Esophagus squamous epithelium (tissue), 4 donors: ENCODE measurements at regions not wholly inside any gene's neighbourhood (a gene's known extent, or its start where the extent isn't known, plus 50 kb on each side); places are given as distances from the start of the nearest gene placed in this dataset.

Experiments
- CTCF ChIP-seq, 6 experiments: fragments of 450-650 bp in 4 of 6; fragments of 200-600 bp in 2 of 6; sonication (generic) in 2 of 6; IDR thresholded peaks; one replicate each; pipeline ENCODE4 v1.5.1; 2016 to 2019; ENCODE audit warnings: antibody characterized with exemption in 6 of 6, mild to moderate bottlenecking in 4 of 6, moderate library complexity in 4 of 6
- POLR2A ChIP-seq, 4 donors: fragments of 450-650 bp; IDR thresholded peaks; one replicate each; pipeline ENCODE4 v1.6.1; 2017; ENCODE audit warnings: antibody characterized with exemption in 4 of 4, mild to moderate bottlenecking in 4 of 4, moderate library complexity in 3 of 4

- TF ChIP-seq CTCF (IDR thresholded peaks at IDR 0.05) (no peak), POLR2A (IDR thresholded peaks at IDR 0.05) (no peak)
Observed at GRCh38 chr4:33658971-33659370, 2585.3 kb downstream of the ARAP2 start.
